NCI-H510A treated with DMSO at 0.1 percent for 48 hours (cell line): ENCODE measurements at regions not wholly inside any gene's neighbourhood (a gene's known extent, or its start where the extent isn't known, plus 50 kb on each side); places are given as distances from the start of the nearest gene placed in this dataset.

Source experiments
- DNase-seq: peaks from one replicate; lab custom pipeline; 2025; lab: John Stamatoyannopoulos, UW

GRCh38 chr1:177334903-177335302 lies 164.1 kb downstream of the BRINP2 start:
- no peak for DNase-seq

GRCh38 chr1:177333936-177334595 lies 163.3 kb downstream of the BRINP2 start:
- DNase-seq: no peak
